Right renal cortex interstitium (tissue), 3 donors: ENCODE measurements at regions not wholly inside any gene's neighbourhood (a gene's known extent, or its start where the extent isn't known, plus 50 kb on each side); places are given as distances from the start of the nearest gene placed in this dataset.

Experiments used
- DNase-seq, 3 donors: peaks; one replicate each; pipeline ENCODE4 v3.0.0-alpha.2; 2013; ENCODE audit warnings: low read depth in 3 of 3, low spot score in 2 of 3

DNA sequence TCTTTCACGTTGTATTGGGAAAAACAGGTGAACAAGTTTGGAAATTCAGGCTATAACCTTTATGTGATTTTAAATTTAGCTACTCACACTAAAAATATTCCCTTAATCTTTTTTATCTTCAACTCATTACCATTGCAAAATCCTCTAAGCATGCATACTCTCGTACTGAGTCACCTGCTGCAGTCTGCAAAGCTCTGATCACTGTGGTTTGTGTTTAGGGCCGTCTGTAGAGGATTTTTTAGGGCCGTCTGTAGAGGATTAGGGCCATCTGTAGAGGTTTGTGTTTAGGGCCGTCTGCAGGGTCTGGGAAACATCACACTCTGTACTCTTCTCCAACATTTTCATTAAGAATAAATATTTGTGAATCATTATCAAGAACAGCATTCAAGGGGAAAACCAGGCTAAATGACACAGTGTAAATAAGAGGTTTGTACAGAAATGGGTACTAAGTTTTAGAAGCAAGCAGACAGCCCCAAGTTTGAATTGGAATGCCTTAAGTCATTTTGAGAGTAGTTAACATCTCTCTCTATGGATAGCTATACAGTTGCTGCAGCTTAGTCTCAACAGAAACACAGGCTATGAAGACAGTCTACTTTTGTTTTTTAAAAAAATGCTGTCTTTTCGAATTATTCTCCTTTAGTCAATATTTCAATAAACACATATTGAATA lies 155.0 kb upstream of the TSLP start:
- no peak for DNase-seq

GRCh38 chr5:110917161-110917875 lies 154.2 kb upstream of the TSLP start:
- no peak for DNase-seq

DNA sequence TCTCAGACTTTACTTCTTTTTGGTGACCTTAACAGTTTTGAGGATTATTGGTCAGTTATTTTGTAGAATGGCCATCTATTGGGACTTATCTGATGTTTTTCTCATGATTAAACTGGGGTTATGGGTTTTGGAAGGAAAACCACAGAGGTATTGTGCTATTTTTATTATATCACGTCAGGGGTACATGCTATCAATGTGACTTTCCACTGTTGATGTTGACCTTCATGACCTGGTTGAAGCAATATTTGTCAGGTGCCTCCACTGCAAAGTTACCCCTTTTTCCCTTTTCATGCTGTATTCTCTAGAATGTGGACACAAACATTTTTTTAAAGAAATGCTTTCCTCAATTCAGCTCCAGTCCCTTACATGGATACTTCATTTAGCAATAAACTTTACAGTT lies 152.8 kb upstream of the TSLP start:
- no peak for DNase-seq

DNA sequence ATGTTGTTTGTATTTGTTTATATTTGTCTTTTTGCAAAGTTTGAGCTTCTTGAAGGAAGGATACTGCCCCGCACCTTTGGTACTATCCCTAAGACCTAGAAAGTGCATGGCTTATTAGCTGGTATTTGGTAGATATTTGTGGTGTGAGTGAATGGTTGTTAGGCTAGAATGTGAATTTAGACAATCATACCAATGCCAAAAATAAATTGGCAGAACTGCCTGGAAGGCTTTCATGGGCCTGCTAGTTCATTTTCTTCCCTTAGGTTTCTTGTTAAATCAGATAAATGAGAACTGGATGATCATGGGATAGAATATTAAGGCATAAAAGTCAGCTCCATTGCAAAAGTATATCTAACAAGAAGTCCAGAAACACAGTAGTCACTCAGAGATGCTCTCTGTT lies 147.5 kb upstream of the TSLP start:
- no peak for DNase-seq

DNA sequence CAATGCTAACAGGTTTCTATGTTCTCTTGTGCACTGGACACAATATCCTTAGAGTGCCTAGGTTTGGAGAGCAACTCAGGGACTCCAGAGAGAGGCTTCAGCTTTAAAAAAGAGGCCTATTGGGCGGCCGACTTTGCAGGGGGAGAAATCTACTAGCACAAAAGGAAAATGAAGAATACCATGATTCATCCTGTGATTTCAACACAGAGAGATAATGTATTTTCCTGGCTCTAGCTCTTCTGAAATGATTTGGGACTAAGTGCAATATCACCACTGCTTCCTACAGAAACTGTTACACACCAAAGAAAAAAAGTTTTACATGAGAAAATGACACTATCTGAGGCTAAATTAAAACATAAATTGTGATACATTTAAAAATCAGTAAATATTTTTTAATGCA lies 146.1 kb upstream of the TSLP start:
- DNase-seq = no peak

DNA sequence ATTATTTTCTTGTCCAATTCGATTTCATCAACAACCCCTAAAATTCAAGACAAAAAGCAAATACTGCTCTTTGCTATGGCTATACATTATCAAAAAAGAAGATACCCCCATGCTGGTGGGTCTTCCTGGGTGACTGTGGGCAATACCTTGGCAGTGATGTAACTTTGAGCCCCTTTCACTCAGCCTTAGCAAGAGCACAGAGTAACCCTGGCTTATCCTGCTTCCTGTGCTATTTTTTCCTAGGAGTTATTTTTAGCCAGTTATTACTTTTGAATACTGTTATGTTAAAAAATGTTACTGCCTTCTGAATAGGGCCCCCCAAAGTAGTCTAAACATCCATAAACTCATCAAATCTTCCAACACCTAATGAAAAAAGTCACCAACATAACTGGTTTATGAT lies 145.6 kb upstream of the TSLP start:
- DNase-seq = no peak

GRCh38 chr5:110932755-110933488 lies 138.6 kb upstream of the TSLP start:
- no peak for DNase-seq

- DNase-seq = no peak
Observed at GRCh38 chr5:110940136-110940535, 131.4 kb upstream of the TSLP start.

DNA sequence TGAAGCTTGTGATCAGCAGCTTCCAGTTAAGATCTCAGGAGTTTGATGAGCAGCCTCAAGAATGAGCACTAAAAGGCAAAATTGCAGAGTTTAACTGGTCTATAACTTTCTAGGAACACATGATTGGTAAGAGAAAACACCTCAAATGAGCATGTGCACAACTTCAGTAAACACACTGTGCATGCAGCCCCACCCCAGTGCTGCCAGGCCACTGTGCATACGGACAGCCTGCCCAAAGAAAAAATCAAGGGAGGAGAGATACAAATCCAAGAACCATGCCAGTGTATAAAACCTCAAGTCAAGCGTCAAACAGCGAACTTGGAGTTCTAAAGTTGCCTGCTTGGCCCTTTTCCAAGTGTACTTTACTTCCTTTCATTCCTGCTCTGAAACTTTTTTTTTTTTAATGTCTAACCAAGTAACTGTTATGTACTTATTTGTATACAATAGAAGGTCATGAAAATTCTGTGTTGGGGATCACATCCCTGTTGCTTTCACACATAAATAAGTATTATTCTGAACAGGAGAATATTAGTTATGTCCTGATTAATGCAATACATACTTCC lies 125.6 kb upstream of the TSLP start:
- DNase-seq = no peak

DNA sequence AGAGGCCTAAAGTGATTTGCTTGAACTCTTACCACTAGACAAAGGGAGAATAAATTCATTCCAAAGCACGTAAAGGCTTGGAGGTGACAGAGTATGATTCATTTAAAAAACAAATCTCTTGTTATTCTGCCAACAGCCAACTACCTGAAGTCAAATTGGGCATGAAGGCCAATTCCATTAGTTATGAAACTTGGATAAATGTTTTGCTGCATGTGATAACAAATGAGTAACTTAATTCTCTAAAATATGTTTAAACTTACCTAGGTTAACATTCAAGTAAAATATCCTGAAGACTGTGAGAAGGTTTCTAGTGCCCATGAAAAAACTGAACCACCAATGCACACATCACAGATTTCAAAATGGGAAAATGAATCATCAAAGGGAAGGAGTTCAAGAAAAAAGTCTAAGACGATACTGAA lies 120.1 kb upstream of the TSLP start:
- DNase-seq = no peak

GRCh38 chr5:110956280-110956912 lies 115.1 kb upstream of the TSLP start:
- no peak for DNase-seq

DNA sequence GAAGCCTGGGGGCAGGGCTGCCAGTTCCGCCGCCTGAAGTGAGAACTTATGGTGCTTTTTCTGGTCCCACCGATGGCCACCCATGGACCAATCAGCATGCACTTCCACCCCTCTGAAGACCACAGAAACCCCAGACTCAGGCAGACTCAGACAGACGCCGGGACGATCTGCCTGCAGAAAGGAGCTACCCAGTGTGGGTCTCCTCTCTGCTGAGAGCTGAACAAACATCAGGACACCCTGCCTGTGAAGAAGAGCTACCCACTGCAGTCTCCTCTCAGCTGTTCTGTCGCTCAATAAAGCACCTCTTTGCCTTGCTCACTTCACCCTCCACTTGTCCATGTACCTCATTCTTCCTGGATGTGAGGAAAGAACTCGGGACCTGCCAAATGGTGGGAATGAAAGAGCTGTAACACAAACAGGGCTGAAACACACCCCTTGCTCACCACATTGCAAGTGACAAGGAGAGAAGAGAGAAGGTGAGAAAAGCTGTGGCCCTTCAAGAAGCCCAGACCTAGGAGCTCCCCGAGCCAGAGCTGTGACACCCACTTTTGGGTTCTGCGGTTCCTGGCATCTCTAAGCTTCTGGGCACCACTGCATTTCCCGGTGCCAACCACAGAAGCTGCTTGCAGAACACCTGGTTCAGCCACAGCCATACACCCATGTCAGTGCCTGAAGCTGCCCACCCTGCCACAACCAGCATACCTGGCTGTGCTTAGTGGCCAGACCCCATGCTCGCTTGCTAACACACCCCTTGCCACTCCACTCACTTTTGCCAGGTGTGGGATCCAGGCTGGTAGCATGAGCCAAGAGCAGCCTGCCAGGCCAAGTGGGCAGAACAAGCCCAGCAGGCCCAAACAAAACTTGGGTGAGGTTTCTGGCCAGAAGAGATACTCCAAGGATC lies 114.3 kb upstream of the TSLP start:
- DNase-seq = no peak

GRCh38 chr5:110957934-110958333 lies 113.6 kb upstream of the TSLP start:
- DNase-seq = no peak

GRCh38 chr5:110963495-110963894 lies 108.0 kb upstream of the TSLP start:
- DNase-seq = no peak

DNA sequence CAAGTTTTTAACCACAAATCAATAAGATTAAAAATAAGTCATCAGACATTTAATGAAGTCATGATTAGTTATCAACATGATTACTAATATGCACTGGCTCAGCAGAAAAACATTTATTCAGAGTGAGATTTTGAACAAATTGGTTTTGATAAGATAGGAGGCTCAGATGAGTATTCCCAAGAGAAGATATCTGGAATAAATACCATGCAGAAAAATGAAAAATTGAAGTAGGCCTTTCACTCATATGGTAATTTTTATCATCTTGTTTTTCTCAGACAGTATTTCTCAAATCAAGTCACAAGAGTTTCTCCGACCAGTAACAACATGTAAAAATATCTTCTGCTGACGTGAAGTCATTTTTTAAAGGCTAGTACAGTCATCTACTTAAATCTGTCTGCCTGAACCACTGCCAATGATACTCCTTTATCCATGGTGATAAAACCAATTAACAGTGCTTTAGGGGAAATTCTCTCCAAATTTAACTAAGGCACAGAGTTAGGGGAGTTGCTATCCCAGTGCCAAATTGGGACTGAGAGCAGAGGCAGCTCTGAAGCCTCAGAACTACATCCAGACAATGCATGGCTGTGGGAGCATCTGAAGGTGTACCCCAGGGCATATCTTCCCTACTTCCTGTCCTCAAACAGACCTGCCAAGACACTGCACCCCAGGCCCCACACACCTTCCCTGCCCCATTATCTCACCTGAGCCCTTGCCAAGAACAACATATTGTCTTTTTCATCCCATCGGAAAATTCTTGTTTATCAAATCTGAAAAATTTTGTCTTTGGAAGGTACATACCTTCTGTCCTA lies 105.5 kb upstream of the TSLP start:
- no peak for DNase-seq

- DNase-seq = no peak
Observed at GRCh38 chr5:110968246-110969005, 103.1 kb upstream of the TSLP start.

GRCh38 chr5:110969502-110969901 lies 102.0 kb upstream of the TSLP start:
- DNase-seq = no peak

DNA sequence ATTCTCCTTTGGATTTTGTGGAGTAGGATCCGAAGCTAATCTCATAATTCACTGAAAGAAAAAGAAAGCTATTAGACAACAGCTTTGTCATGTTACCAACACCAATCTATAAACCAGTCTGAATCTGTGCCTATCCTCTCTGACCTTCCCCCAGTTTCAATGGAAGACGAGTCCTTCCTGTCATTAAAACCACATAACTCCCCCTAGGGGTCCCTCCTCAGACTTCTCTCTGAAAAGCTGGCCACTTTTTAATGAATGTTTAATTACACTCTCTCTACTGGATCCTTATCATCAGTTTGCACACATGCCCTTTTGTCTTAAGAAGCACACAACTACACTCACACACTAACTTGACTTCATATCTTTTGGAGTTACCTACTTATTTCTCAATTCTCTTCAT lies 98.0 kb upstream of the TSLP start:
- no peak for DNase-seq

- no peak for DNase-seq
Observed at GRCh38 chr5:110977915-110978314, 93.6 kb upstream of the TSLP start.
